ENCODE measurements at regions not wholly inside any gene's neighbourhood (a gene's known extent, or its start where the extent isn't known, plus 50 kb on each side); places are given as distances from the start of the nearest gene placed in this dataset.

GRCh38 chr6:53974941-53975340, 136.3 kb upstream of the MLIP start:
- DNase-seq (ENCODE audit: low spot score) = no peak

DNA sequence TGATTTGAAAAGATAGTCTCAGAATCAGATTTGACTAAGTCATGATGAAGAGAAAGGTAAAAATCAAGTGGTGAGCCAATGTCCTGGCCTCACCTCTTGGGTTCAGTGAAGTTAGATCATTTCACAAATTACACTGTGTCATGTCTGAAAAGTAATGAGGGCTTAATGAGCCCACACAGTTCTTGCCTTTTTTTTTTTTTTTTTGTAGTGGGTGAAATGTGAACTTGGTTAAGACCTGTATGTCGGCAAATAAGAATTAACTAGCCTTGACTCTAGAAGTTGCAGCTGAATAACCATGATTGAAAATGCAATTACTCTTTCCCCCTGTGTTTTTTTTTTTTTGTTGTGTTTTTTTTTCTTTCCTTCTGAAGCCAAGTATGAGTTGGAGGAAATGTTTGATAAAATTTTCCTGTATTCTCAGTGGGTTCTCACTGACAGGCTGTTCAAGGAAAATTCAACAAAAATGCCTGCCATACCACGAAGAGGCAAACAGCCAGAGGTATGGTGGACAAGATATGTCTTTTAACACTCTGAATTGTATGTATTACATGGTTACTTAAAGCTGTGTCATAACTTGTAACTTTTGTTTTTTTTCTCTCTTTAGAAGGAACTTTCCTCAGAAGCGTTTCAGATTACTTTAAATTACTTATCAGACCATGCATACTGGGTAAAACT, 135.2 kb upstream of the MLIP start:
- DNase-seq (ENCODE audit: low spot score) = no peak

- DNase-seq (ENCODE audit: low spot score) = no peak
Measured at GRCh38 chr6:53977551-53977950, 133.7 kb upstream of the MLIP start.

DNA sequence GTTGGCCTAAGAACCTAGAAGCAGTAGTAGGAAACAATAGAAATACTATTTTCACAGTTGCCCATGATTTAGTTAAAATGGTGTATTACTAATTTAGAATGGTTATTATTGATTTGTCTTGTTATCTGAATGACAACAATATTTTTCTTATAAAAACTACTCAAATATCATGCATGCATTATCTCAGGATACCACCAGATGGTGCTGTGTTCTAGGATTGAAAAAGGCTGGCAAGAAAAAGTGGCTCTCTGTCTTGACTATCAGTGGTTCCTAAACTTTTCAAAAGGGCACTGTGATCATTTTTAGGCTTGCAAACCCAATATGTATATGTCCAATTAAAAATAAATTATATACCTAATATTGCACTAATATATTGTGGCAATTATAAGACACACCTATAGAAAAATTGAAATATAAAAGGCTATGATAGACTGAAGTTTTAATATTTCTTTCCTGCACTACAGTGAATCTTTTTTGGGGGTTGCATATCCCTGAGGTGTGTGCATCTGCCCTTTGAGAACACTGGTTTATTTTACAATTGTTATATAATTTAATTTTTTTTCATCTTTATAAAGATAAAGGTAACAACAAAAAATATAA, 131.7 kb upstream of the MLIP start:
- peak; percentile 62 for DNase-seq (ENCODE audit: low spot score)

DNA sequence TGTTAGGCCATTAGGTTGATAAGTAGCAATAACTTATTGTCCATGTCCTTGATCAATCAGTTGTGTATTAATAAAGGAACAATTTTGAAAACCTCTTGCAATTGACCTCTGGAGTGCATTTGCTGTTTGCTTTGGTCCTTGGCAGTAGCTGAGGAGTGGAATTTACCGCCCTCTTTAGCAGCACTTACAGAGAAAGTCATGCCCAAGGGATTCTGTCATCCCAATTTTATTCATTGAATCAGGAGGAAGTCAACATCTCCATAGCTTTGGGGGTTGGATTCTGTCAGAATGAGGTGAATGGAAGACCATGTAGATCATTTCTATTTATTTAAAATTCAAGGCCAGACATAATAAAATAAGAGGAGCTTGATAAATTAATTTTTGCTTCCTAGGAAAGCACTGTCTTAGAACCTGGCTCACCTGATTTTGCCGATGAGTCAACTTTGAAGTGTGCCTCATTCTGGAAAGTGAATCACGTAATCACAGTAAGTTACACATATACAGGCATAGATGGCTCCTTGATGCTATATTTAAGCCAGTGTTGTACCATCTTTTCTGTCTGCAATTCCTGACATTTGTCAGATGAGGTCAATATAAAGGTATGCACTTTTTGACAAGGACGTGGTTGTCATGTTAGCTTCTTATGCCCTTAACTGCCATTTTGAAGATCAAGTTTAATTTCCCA, 128.7 kb upstream of the MLIP start:
- DNase-seq (ENCODE audit: low spot score) = no peak

GRCh38 chr6:53983301-53983700, 127.9 kb upstream of the MLIP start:
- DNase-seq (ENCODE audit: low spot score) = no peak

DNA sequence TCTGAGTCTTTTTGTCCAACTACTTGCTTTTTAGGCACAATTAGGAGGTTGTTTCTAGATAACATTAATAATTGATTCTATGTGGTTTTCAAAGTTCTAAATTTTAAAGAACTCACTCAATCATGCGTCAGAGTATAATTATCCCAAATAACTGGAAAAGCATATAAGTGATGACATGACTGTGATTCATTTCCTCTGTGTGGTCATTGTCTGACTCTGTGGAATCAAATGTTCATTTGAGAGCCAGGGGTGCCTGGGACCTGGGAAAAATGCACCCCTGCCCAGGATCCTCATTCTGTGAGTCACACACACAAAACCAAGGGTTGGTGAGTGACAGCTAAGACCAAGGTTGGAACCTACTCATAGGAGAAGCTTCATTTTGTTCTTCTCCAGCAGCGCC, 127.1 kb upstream of the MLIP start:
- no peak for DNase-seq (ENCODE audit: low spot score)

- DNase-seq (ENCODE audit: low spot score) = no peak
Measured at GRCh38 chr6:53984581-53984980, 126.7 kb upstream of the MLIP start.

DNA sequence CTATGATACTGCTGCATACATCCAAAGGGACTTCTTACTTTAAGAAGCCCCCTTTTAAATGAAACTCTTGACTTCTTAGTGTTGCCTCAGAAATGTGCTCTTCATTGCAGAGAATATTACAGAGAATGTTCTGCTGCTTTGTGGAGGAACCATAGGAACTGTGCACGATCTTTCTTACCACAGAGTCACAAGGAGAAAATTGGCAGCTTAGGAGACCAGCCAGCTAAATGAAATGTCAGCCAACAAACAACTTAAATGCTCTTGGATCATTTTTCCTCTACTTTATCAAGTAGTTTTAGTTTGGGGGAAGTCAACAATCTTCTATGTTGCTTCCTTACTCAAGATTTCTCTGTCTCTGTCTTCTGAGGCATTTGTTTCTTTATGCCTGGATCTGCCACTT, 125.9 kb upstream of the MLIP start:
- DNase-seq (ENCODE audit: low spot score) = no peak

DNA sequence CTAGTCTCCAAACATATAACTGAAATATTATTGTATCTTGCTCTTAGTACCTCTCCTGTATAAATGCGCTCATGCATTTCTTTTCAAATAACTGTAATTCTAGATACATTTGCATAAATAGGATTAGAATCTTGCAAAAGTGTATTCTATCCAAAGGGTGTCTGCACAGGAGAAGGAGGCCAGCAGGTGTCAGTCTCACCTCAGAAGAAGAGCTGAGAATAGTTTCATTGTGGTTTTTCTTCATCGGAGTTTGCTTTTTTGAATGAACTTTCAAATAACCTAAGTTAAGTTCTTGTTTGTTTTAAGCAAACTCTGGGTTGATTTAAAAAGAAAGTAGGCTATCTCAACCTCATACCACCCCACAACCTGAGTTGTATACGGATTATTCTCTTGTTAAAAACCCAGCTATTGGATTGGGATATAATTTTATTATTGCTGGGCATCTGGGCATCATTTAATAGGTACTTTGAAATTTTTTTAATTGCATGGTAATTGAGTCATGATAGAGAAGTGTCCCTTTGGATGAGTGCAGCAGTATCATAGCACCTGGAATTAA, 125.0 kb upstream of the MLIP start:
- peak; percentile 67 for DNase-seq (ENCODE audit: low spot score)

DNA sequence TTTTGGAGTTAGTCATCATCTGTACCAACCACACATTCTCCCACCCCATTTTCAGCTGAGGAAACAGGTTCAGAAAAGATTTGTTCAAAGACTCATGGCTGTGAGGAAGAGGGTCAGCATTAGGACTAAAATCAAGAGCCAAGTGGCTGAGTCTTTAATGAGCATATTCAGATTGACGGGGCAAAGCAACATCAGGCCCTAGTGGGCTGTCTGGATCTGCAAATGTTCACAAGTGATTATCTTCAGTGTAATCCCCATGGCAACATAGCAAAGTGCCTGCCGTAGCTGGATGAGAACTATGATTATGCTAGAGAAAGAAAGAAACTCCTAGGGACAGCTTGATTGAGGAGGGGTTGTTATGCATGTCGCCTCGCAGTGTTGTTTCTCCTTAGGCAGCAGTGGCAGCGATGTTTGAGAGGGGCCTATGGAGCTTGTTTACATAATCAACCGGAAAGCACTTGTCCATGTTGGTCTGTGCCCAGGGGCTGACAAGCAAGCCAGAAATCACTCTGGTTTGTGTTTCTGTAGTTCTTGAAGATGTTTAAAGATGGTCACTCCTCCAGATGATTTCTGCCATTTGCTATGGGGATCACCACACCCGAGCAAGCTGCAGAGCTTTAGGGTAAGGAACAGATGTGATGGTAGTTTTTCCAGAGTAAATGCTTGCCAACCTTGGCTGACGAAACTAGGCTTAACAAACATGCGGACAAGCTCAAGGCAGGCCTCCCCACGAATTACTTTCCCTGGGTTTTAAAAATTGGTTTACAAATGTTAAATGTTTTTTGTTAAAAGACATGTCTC, 124.3 kb upstream of the MLIP start:
- peak; percentile 39 for DNase-seq (ENCODE audit: low spot score)

DNA sequence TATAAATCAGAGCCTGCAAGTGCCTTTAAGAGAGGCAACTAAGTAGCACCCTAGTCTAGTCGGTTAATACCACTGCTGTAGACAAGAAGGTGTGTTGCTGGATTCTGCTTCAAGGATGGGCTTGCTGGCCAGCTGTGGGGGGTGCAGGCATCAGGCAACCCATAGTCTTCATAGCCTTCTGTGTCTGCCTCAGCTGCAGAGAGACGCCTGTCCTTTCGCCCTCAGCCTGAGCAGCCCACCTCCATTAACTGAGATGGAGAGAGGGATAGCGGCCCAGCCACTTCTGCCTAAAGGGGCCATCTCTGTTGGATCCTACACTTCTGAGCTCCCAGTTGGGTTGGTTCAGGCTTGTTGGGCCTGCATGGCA, 123.7 kb upstream of the MLIP start:
- DNase-seq (ENCODE audit: low spot score) = no peak

DNA sequence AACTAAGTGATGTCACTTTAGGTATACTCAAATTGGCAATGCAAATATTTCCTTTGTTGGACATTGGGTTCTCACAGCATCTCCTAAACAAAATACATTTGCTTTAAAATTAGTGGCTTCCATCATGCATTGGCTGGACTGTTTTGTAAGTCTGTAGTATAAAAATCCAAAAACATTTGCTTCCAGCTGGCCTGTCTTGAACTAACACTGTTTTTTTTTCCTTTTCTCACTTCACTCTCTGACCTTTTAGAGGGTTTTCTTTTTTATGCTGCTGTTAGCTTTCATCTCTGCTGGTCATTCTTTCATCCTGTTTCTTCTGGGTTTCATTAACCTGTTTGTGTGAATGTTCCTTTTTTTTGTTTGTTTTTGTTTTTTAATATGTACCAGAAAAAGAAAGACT, 121.7 kb upstream of the MLIP start:
- DNase-seq (ENCODE audit: low spot score) = no peak

DNA sequence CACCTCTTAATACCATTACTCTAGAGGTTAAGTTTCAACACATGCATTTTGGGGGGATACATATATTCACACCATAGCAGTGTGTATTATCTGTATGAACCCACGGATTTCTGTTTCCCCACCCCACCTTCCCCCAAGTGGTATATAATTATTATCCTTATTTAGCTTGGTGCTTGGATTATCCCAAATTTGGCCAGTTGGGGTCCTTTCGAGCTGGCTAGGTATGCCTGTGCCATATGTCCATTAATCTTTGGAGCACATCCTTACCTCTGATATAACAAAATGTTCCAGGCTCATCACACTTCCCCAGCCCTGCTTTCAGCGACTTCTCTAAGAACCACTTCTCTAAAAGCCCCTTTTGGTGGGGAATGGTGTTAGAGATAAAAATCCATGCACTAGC, 118.7 kb upstream of the MLIP start:
- DNase-seq (ENCODE audit: low spot score) = no peak

- no peak for DNase-seq (ENCODE audit: low spot score)
Measured at GRCh38 chr6:53994201-53994600, 117.0 kb upstream of the MLIP start.

DNA sequence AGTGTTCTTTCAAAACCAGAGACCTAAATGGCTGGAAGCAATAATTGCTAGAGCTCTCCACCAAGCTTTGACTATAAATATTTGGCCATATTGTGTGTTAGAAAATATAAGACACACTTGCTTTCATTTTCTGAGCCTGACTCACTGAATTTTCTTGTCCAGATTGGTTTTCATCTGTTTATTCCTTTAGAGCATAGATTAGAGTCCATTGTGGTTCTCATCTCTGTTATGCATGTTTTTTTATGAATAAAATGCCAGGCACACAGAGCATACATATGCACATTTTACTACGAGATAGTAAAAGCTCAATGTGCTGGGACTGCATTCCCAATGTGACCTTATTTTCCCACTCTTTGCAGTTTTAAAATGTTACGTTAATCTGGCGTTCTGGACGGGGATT, 115.3 kb upstream of the MLIP start:
- no peak for DNase-seq (ENCODE audit: low spot score)

- no peak for DNase-seq (ENCODE audit: low spot score)
Measured at GRCh38 chr6:53998303-53998702, 112.9 kb upstream of the MLIP start.

DNA sequence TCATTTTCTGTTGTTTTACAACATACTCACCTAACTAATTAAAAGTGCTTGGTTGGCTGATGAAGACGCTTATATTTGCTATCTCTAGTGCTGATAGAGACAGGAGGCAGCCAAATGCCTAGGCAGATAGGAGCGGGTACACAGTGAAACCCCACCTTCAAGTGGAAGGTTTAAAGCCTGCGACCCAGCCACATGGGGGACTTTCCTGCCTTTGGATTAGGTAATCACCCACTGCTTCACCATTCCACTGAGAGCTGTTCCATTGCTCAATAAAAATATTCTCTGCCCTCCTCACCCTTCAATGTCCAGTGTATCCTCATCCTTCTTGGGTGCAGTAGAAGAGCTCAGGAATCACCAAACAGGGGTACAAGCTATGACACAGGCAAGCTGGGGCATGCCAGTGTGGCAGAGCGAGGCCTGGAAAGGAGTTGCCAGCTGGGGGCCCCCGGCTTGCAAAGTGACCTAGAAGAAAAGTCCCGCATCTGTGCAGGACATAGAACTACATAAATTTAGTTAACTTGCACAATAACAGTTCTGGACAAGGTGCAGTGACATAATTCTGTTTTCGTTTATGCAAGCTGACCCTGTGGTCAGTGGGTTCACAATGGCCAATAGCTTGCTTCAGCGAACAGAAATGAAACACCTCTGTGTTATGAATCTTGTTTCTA, 112.0 kb upstream of the MLIP start:
- DNase-seq (ENCODE audit: low spot score) = no peak

- no peak for DNase-seq (ENCODE audit: low spot score)
Measured at GRCh38 chr6:54002116-54002515, 109.1 kb upstream of the MLIP start.

DNA sequence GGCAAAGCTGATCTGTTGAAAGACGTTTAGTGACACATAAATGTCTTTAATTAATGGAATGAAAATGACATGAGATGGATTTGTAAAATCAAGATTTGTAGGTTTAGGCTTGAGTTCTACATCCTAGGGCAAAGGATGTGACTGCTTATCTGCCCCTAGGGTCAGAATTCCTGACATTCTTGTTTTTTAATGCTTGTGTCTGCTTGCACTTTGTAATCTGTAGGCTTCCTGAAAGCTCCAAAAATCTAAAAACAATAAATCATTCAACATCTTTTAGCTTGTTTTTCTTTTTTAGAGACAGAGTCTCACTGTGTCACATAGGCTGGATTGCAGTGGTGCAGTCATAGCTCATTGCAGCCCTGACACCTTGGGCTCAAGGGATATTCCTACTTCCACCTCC, 107.9 kb upstream of the MLIP start:
- no peak for DNase-seq (ENCODE audit: low spot score)

DNA sequence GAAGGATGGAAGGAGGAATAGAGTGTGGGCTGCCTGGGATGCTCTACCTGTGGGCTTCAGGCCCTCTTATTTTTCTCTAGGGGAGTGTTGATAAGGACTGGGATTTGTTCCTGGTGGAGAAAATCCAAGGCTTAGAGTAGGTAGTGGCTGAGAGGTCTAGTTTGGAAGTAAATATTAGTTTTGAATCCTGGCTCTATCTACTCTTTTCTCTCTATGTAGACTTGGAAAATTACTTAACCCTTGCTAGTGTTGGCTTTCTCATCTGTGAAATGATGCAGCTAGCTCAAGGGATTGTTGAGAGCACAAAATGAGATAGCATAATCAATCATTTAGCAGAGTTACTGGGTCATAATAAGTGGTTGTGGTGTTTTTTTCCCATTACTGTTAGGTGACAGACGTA, 102.7 kb upstream of the MLIP start:
- DNase-seq (ENCODE audit: low spot score) = no peak

DNA sequence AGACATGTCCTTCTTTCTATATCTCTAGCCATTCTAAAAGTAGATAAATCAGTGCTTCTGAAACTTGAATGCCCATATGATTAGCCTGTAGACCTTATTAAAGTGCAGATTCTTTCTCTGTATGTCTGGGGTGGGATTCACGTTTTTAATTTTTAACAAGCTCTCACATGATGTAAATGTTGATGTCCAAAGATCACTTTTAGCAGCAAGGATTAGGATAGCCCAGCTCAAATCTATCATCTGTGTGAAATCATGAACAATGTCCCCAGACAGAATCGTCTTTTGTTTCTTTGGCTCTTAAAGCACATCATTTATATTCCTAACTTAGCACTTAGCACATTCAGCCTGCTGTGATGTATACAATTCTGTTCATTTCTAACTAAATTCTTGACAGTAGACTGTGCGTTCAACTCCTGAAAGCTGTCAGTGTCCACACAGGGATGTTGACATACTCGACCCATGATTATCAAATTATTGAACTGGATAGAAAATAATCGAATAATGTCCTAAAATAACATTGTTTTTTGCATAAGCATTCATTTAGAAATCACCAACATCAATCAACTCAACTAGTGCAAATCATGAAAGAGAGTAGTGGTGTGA, 102.1 kb upstream of the MLIP start:
- DNase-seq (ENCODE audit: low spot score) = no peak

Data from Ammon's horn (tissue), 1 donor.